K562 (cell line): ENCODE measurements at regions not wholly inside any gene's neighbourhood (a gene's known extent, or its start where the extent isn't known, plus 50 kb on each side); places are given as distances from the start of the nearest gene placed in this dataset.

Source experiments
- ATAC-seq: fragments of 200-7000 bp; cut with Tn5 transposase; 3 replicates; pipeline ENCODE4 v1.9.1; 2020; ENCODE audit warnings: moderate library complexity
- BruUV-seq: library from RNA; stranded (reverse); fragments of 400-500 nt; replicated peaks from 2 replicates; lab custom pipeline; 2021; lab: Mats Ljungman, UMichigan
- CTCF ChIA-PET: fragments of 300-600 bp; formaldehyde crosslinking; extraction: SDS; loops from one replicate; lab custom pipeline; 2021; ENCODE audit warnings: low intra/inter-chr PET ratio; lab: Yijun Ruan, JAX
- POLR2A ChIA-PET: fragments of 300-600, 350-650 bp; sonication (Branson Sonifier 250); formaldehyde crosslinking; extraction: SDS; loops from one replicate; lab custom pipeline; 2021; ENCODE audit warnings: antibody characterized with exemption, inconsistent platforms; lab: Yijun Ruan, JAX
- DNase-seq, 4 experiments: peaks; one replicate each; pipeline versions ENCODE4 v3.0.0 to v3.0.0-alpha.2; 2011 to 2018; ENCODE audit warnings: low spot score in 3 of 4, mixed read lengths in 3 of 4; ENCODE audit errors: extremely low read depth in 1 of 4
- FAIRE-seq: peaks from 2 replicates; lab custom pipeline; 2011; peaks lifted over from hg19 to GRCh38; lab: Jason Lieb, UNC
- H2AFZ ChIP-seq: 2 replicates; pipeline ENCODE4 v1.6.0; 2011; ENCODE audit warnings: low read depth, low read length, control low read depth, inconsistent platforms
- H3K27ac ChIP-seq: fragments of 200-600 bp; 3 replicates; pipeline ENCODE4 v1.8.0; 2011; ENCODE audit warnings: low read depth, mild to moderate bottlenecking, control low read depth, inconsistent platforms, low read length, moderate library complexity, mixed read lengths; ENCODE audit errors: extremely low read depth
- H3K27me3 ChIP-seq, 2 experiments: fragments of 300-600 bp in 1 of 2; 2 replicates in 1 of 2; 3 replicates in 1 of 2; pipeline versions ENCODE4 v1.6.0 to v1.8.0; 2011; ENCODE audit warnings: inconsistent platforms in 2 of 2, low read length in 2 of 2, mild to moderate bottlenecking in 1 of 2, mixed read lengths in 1 of 2, moderate library complexity in 1 of 2; ENCODE audit not compliant: control insufficient read depth in 2 of 2, insufficient read depth in 2 of 2
- H3K36me3 ChIP-seq: fragments of 300-600 bp; 3 replicates; pipeline ENCODE4 v1.8.0; 2011; ENCODE audit warnings: mild to moderate bottlenecking, low read length, inconsistent platforms; ENCODE audit not compliant: control insufficient read depth, insufficient read depth
- H3K4me1 ChIP-seq, 2 experiments: fragments of 200-600 bp in 1 of 2; replicated peaks in 1 of 2; 2 replicates in 1 of 2; 3 replicates in 1 of 2; pipeline versions ENCODE4 v1.5.1 to v1.8.0; 2011; ENCODE audit warnings: inconsistent platforms in 2 of 2, low read length in 2 of 2, mild to moderate bottlenecking in 1 of 2, mixed read lengths in 1 of 2, moderate library complexity in 1 of 2; ENCODE audit not compliant: control insufficient read depth in 2 of 2, insufficient read depth in 2 of 2
- H3K4me2 ChIP-seq: 2 replicates; pipeline ENCODE4 v1.6.1; 2011; ENCODE audit warnings: low read length, control low read depth, inconsistent platforms, mixed read lengths; ENCODE audit not compliant: insufficient read depth
- H3K4me3 ChIP-seq: fragments of 200-600 bp; sonication (generic), shearing (Covaris generic); 2 replicates; pipeline ENCODE4 v1.5.1; 2016; ENCODE audit warnings: control low read depth, inconsistent platforms
- H3K79me2 ChIP-seq: fragments of 200-600 bp; 3 replicates; pipeline ENCODE4 v1.8.0; 2011; ENCODE audit warnings: low read length, inconsistent platforms; ENCODE audit not compliant: control insufficient read depth, insufficient read depth
- H3K9ac ChIP-seq, 2 experiments: 2 replicates each; pipeline versions ENCODE4 v1.6.0 to v1.6.1; 2011; ENCODE audit warnings: low read depth in 2 of 2, low read length in 2 of 2, control low read depth in 1 of 2, inconsistent platforms in 1 of 2, mild to moderate bottlenecking in 1 of 2, mixed read lengths in 1 of 2; ENCODE audit not compliant: insufficient read depth in 1 of 2
- H3K9me1 ChIP-seq: one replicate; pipeline ENCODE4 v1.6.0; 2011; ENCODE audit warnings: inconsistent platforms, mild to moderate bottlenecking, low read length, moderate library complexity; ENCODE audit not compliant: control insufficient read depth, insufficient read depth
- H3K9me3 ChIP-seq: replicated peaks from 2 replicates; pipeline ENCODE4 v1.5.1; 2011; ENCODE audit warnings: low read depth, low read length, inconsistent platforms; ENCODE audit not compliant: control insufficient read depth, insufficient read depth
- H4K20me1 ChIP-seq: replicated peaks from 2 replicates; pipeline ENCODE4 v1.6.1; 2011; ENCODE audit warnings: low read length, inconsistent platforms, mixed read lengths; ENCODE audit not compliant: control insufficient read depth, insufficient read depth
- BACH1 ChIP-seq: fragments of 200-800 bp; sonication (Bioruptor generic); IDR thresholded peaks from 2 replicates; pipeline ENCODE4 v1.6.1; 2016; ENCODE audit warnings: missing genetic modification characterization, missing compliant biosample characterization
- CREB3L1 ChIP-seq: fragments of 450-650 bp; IDR thresholded peaks from 2 replicates; pipeline ENCODE4 v1.6.1; 2014; ENCODE audit warnings: low read depth, mild to moderate bottlenecking, moderate library complexity, borderline replicate concordance
- DPF2 ChIP-seq: fragments of 450-650 bp; IDR thresholded peaks from 2 replicates; pipeline ENCODE4 v1.6.1; 2016
- E2F3 ChIP-seq: fragments of 250-450 bp; sonication (Bioruptor Pico); IDR thresholded peaks from 2 replicates; pipeline ENCODE4 v1.4.0; 2020; ENCODE audit warnings: mild to moderate bottlenecking
- ESRRB ChIP-seq: fragments of 250-450 bp; sonication (Bioruptor Pico); IDR thresholded peaks from 2 replicates; pipeline ENCODE4 v1.5.0; 2020; ENCODE audit warnings: mild to moderate bottlenecking, moderate library complexity, borderline replicate concordance
- FOXK2 ChIP-seq, 2 experiments: fragments of 450-650 bp; IDR thresholded peaks in 1 of 2; conservative IDR thresholded peaks in 1 of 2; 2 replicates each; pipeline ENCODE4 v1.6.1; 2016; ENCODE audit warnings: low read depth in 2 of 2, mild to moderate bottlenecking in 1 of 2
- JUN ChIP-seq, 2 experiments: sonication (generic) in 1 of 2; formaldehyde crosslinking in 1 of 2; IDR thresholded peaks; 2 replicates each; pipeline versions ENCODE4 v1.6.1 to v1.8.0; 2012 to 2022; ENCODE audit warnings: borderline replicate concordance in 2 of 2, mild to moderate bottlenecking in 2 of 2, improper control_type of control experiment in 1 of 2, low read depth in 1 of 2, low read length in 1 of 2, missing genetic modification reagents in 1 of 2
- SNAPC5 ChIP-seq: fragments of 250-450 bp; sonication (Bioruptor Pico); IDR thresholded peaks from 2 replicates; pipeline ENCODE4 v1.8.0; 2021; ENCODE audit warnings: moderate library complexity, mild to moderate bottlenecking, inconsistent platforms
- TSHZ1 ChIP-seq: fragments of 250-450 bp; sonication (Bioruptor Pico); IDR thresholded peaks from 2 replicates; pipeline ENCODE4 v1.4.0; 2020; ENCODE audit warnings: mild to moderate bottlenecking, moderate library complexity
- ZBTB1 ChIP-seq: sonication (generic); formaldehyde crosslinking; IDR thresholded peaks from 2 replicates; pipeline ENCODE4 v1.8.1; 2023; ENCODE audit warnings: missing genetic modification reagents, low read depth, mild to moderate bottlenecking, borderline replicate concordance
- ZNF778 ChIP-seq: fragments of 450-650 bp; formaldehyde crosslinking; IDR thresholded peaks from 2 replicates; pipeline ENCODE4 v1.4.0; 2020; ENCODE audit warnings: mild to moderate bottlenecking, moderate library complexity
- WGBS: fragments of 100-300 bp; shearing (Covaris generic); methylation state at CpG from one replicate; pipeline ENCODE4 v1.1.6; 2016; ENCODE audit warnings: low coverage, mixed read lengths; ENCODE audit not compliant: insufficient coverage; ENCODE audit errors: missing lambda C conversion rate; 5-methylcytosine and 5-hydroxymethylcytosine counted together
- in situ Hi-C: fragments of 300-500 bp; cut with MboI; formaldehyde crosslinking; loops from 4 replicates; pipeline ENCODE4 v1.15.0; 2018; ENCODE audit warnings: inconsistent platforms, mixed read lengths
- intact Hi-C: fragments of 100-400 bp; cut with micrococcal nuclease; formaldehyde crosslinking; loops from 2 replicates; pipeline ENCODE4 v1.14.2; 2022

GRCh38 chr5:45035991-45036390 lies 227.2 kb downstream of the MRPS30 start (continued):
- no peak for TF ChIP-seq FOXK2 (conservative IDR thresholded peaks at IDR 0.05 in 1 of 2, IDR thresholded peaks at IDR 0.05 in 1 of 2; ENCODE audit: low read depth in 2 of 2)
- TF ChIP-seq JUN (IDR thresholded peaks at IDR 0.05; ENCODE audit: borderline replicate concordance, low read depth, low read length), result no peak
- no peak for TF ChIP-seq JUN (CRISPR knock-in tag; IDR thresholded peaks at IDR 0.05; ENCODE audit: borderline replicate concordance)
- TF ChIP-seq ZNF778 (CRISPR knock-in tag), result no peak
- no peak for TF ChIP-seq SNAPC5 (CRISPR knock-in tag)

- Histone ChIP-seq H4K20me1 (no peaks in the 10 kb centered on the region), H3K27ac (no peak overlapping the region)
- no TSS peak for BruUV-seq
- ATAC-seq, result no peak
- in situ Hi-C loops, result no loop called here
- TF ChIP-seq BACH1 (tag), result no peak
- no peak for TF ChIP-seq ESRRB (CRISPR knock-in tag)
- no peak for TF ChIP-seq TSHZ1 (CRISPR knock-in tag)
- no peak for TF ChIP-seq E2F3 (CRISPR knock-in tag)
- TF ChIP-seq CREB3L1, result no peak
- TF ChIP-seq ZBTB1, result no peak
- TF ChIP-seq DPF2, result no peak
- TF ChIP-seq, all 486 proteins: peak for 0
- DNase-seq, result no peak
- H2AFZ ChIP-seq, result no peak overlapping the region
- no peaks in the 10 kb centered on the region for H3K79me2 ChIP-seq
- no peak overlapping the region for H3K9ac ChIP-seq
- H3K9me1 ChIP-seq, result no peaks in the 10 kb centered on the region
- H3K4me2 ChIP-seq, result no peak overlapping the region
- ChIA-PET POLR2A (no interaction called here), CTCF (interaction anchor here (0.6 kb wide), 1 partner anchor 159 kb away, joined by 3 read pairs; no protein-coding TSS in a partner anchor)
- intact Hi-C loops, result no loop called here
- WGBS, result 0% methylated on average over 3 of the region's 3 CpGs
- H3K9me3 ChIP-seq, result no peaks in the 10 kb centered on the region; the same call in 1 of the 2 replicates
- H3K27me3 ChIP-seq, result no peaks in the 10 kb centered on the region
- no peak for FAIRE-seq
- no peaks in the 10 kb centered on the region for H3K4me1 ChIP-seq
- no peaks in the 10 kb centered on the region for H3K36me3 ChIP-seq
- H3K4me3 ChIP-seq, result no peak overlapping the region
Measured at GRCh38 chr5:45037927-45038326, 229.2 kb downstream of the MRPS30 start.
